NB4 (cell line): ENCODE measurements at regions not wholly inside any gene's neighbourhood (a gene's known extent, or its start where the extent isn't known, plus 50 kb on each side); places are given as distances from the start of the nearest gene placed in this dataset.
"Not testable (repeated sequence)": the region's sequence is repeated elsewhere in the genome, so short reads cannot be mapped to it uniquely, and the experiment has no call there.

Source experiments
- DNase-seq: peaks from one replicate; pipeline ENCODE4 v3.0.0; 2010; ENCODE audit warnings: low read depth
- H3K4me3 ChIP-seq: one replicate; pipeline ENCODE4 v1.5.1; 2011; ENCODE audit warnings: mild to moderate bottlenecking, low read depth, low read length, moderate library complexity
- MYC ChIP-seq: IDR thresholded peaks from 2 replicates; pipeline ENCODE4 v1.6.1; 2011; ENCODE audit warnings: low read depth, low read length
- POLR2A ChIP-seq: IDR thresholded peaks from 2 replicates; pipeline ENCODE4 v1.6.1; 2011; ENCODE audit warnings: mild to moderate bottlenecking; ENCODE audit not compliant: insufficient read length; ENCODE audit errors: extremely low read depth
- TF ChIP-seq, protein P1 (sequence below): IDR thresholded peaks from 2 replicates; pipeline ENCODE4 v1.6.1; 2011; ENCODE audit warnings: low read depth, low read length
- TF ChIP-seq, protein P2 (sequence below): IDR thresholded peaks from one replicate; pipeline ENCODE4 v1.5.1; 2012; ENCODE audit warnings: low read depth, low read length

DNA sequence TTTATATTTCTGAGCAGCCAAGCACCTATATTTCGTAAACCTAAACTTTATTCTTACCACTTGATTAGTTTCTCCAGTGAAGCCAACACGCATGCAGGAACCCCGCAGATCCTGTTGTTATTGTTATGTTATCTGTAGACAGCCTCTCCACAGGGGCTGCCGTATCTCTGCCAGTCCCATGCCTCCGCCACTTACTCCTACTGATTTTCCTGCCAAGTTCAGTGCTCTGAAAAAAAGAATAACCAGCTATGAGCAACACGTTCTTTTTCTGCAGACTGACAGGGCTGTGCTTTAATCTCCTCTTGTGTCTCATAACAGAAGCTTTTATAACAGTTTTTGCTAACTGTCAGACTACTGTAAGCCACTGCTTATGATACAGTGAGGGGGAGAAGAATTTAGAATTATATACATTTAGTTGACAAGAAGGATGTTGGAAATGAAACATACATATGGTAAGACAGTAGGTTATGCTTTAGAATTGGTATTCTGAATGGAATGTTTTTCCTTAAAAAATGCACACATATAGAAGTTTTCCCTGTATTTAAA lies 347.4 kb downstream of the SI start:
- no peak for TF ChIP-seq MYC
- TF ChIP-seq POLR2A: no peak

DNA sequence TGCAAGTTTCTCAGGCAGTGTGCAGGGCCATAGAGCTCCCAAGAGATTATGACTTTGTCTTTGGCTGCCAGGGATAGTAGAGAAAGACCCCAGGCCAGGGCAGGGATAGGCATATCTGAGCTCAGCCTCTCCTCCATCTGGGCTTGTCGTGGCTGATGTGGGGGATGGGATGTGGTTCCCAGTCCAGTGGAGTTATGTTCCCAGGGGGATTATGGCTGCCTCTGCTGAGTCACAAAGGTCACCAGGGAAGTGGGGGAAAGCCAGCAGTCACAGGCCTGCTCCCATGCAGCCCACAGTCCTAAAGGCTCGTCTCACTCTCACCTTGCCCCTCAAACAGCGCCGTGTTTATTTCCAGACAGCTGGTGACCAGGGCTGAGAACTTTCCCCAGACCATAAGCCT lies 354.9 kb downstream of the SI start:
- TF ChIP-seq MYC (no peak), POLR2A (no peak)
- TF ChIP-seq, protein P1, sequence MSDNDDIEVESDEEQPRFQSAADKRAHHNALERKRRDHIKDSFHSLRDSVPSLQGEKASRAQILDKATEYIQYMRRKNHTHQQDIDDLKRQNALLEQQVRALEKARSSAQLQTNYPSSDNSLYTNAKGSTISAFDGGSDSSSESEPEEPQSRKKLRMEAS: no peak
- TF ChIP-seq, protein P2, sequence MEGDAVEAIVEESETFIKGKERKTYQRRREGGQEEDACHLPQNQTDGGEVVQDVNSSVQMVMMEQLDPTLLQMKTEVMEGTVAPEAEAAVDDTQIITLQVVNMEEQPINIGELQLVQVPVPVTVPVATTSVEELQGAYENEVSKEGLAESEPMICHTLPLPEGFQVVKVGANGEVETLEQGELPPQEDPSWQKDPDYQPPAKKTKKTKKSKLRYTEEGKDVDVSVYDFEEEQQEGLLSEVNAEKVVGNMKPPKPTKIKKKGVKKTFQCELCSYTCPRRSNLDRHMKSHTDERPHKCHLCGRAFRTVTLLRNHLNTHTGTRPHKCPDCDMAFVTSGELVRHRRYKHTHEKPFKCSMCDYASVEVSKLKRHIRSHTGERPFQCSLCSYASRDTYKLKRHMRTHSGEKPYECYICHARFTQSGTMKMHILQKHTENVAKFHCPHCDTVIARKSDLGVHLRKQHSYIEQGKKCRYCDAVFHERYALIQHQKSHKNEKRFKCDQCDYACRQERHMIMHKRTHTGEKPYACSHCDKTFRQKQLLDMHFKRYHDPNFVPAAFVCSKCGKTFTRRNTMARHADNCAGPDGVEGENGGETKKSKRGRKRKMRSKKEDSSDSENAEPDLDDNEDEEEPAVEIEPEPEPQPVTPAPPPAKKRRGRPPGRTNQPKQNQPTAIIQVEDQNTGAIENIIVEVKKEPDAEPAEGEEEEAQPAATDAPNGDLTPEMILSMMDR: no peak
- no peak overlapping the region for H3K4me3 ChIP-seq
- DNase-seq: no peak

More for the DNA sequence above, 347.4 kb downstream of the SI start:
- H3K4me3 ChIP-seq: no peak overlapping the region
- DNase-seq: no peak

DNA sequence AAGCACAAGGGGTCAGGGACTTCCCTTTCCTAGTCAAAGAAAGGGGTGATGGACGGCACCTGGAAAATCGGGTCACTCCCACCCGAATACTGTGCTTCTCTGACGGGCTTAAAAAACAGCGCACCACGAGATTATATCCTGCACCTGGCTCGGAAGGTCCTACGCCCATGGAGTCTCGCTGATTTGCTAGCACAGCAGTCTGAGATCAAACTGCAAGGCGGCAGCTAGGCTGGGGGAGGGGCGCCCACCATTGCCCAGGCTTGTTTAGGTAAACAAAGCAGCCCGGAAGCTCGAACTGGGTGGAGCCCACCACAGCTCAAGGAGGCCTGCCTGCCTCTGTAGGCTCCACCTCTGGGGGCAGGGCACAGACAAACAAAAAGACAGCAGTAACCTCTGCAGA lies 375.5 kb downstream of the SI start:
- not testable (repeated sequence) for H3K4me3 ChIP-seq, DNase-seq

DNA sequence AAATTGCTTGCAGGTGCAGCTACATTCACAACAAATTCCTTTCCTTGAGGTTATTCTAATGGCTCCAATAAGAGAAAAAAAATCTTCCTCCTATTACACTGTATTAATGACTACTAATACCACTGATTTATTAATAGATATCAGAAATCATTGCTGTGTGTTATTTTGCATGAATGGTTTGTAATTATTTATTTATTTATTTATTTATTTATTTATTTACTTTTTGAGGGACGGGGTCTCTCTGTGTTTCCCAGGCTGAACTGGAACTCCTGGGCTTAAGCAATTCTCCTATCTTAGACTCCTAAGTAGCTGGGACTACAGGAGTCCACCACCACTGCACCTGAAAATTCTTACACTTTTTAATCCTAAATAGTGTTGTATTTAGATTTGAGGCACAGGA lies 390.4 kb downstream of the SI start:
- no peak for DNase-seq
- H3K4me3 ChIP-seq: no peak overlapping the region
- TF ChIP-seq POLR2A: no peak
- TF ChIP-seq, protein P1: no peak
- TF ChIP-seq, protein P2: no peak
- no peak for TF ChIP-seq MYC

DNA sequence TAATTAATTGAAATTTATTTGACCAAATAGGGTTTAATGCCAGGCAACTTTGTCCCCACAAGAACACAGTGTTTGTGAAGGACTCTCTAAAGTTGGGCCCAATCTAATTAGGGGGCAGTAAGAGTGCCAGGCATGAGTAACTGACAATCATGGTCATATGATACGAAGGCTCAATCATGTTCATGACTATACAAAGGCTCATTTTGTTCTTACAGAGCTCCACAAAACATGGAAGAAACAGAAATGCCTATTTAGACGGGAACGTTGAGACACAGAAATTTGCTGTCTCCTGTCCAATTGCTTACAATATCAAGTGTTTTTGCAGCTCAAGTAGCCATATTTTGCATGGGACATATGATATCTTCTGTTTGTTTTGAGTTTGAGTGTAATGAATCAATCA lies 391.1 kb downstream of the SI start:
- TF ChIP-seq POLR2A (no peak), MYC (no peak)
- TF ChIP-seq, protein P1: no peak
- TF ChIP-seq, protein P2: no peak
- H3K4me3 ChIP-seq: no peak overlapping the region

DNA sequence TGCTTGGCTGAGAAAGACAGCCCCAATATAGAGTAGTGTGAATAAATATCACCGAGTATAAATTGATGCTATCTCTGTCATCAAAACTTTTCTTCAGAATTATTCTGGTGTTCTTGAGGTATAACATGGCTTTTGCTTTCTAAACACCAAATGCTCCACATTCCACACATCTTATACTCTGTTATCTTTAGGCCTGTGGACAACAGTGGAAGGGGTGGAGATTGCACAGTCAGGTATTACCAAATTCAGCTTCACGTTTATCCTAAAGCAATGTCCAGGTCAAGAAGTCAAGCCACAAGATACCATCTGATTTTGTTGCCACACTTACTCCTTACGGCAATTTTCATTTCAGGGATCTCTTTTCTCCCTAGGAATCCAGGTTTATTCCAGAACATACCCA lies 394.8 kb downstream of the SI start:
- TF ChIP-seq POLR2A (no peak), MYC (no peak)
- TF ChIP-seq, protein P1: no peak
- TF ChIP-seq, protein P2: no peak

More for the DNA sequence above, 391.1 kb downstream of the SI start:
- DNase-seq: no peak

DNA sequence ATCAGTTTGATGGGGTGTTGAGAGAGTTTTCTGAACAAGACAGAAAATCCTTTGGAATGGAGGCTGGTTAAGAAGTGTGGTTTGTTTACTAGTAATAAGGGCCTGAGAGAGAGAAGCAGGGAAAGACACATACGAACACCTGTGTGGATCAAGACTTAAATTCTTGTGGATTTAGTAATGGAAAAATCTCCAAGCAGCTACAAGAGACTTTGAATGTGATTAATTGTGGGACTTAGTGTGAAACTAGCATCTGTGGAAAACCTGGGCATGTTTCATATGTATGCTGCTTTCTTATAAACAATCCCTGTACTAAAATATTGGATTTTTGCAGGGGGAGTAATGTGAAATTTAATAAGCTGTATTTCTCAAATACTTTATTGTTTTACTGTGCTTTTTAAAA lies 399.1 kb downstream of the SI start:
- no peak overlapping the region for H3K4me3 ChIP-seq
- no peak for DNase-seq
- TF ChIP-seq, protein P1: no peak
- TF ChIP-seq, protein P2: no peak
- TF ChIP-seq MYC: no peak
- TF ChIP-seq POLR2A: no peak

More for the DNA sequence above, 394.8 kb downstream of the SI start:
- H3K4me3 ChIP-seq: no peak overlapping the region
- DNase-seq: no peak
